Mucosa of rectum (tissue), 2 donors: ENCODE measurements at regions not wholly inside any gene's neighbourhood (a gene's known extent, or its start where the extent isn't known, plus 50 kb on each side); places are given as distances from the start of the nearest gene placed in this dataset.

ENCODE experiments used
- H3K27ac ChIP-seq, 2 donors: one replicate each; pipeline ENCODE4 v1.7.0; 2013; ENCODE audit warnings: inconsistent platforms in 2 of 2, low read depth in 2 of 2, low read length in 2 of 2
- H3K27me3 ChIP-seq, 2 donors: one replicate each; pipeline ENCODE4 v1.7.0; 2013; ENCODE audit warnings: low read length in 2 of 2; ENCODE audit not compliant: control insufficient read depth in 2 of 2, insufficient read depth in 2 of 2
- H3K36me3 ChIP-seq, 2 donors: one replicate each; pipeline ENCODE4 v1.7.0; 2013; ENCODE audit warnings: low read length in 2 of 2; ENCODE audit not compliant: control insufficient read depth in 2 of 2, insufficient read depth in 2 of 2
- H3K4me1 ChIP-seq, 2 donors: one replicate each; pipeline ENCODE4 v1.7.0; 2013; ENCODE audit warnings: low read length in 2 of 2, mild to moderate bottlenecking in 1 of 2; ENCODE audit not compliant: control insufficient read depth in 2 of 2, insufficient read depth in 2 of 2
- H3K4me3 ChIP-seq, 2 donors: one replicate each; pipeline ENCODE4 v1.7.0; 2013; ENCODE audit warnings: low read length in 2 of 2
- H3K9ac ChIP-seq, 2 donors: one replicate each; pipeline ENCODE4 v1.7.0; 2013; ENCODE audit warnings: low read length in 2 of 2, low read depth in 1 of 2, mild to moderate bottlenecking in 1 of 2
- H3K9me3 ChIP-seq, 2 donors: one replicate each; pipeline ENCODE4 v1.7.0; 2013; ENCODE audit warnings: low read length in 2 of 2; ENCODE audit not compliant: control insufficient read depth in 2 of 2
- donor health status: healthy.
- donor health status: Normal muscosa, but diverticular disease.

GRCh38 chr22:22706253-22706915 is 62.0 kb downstream of the GGTLC2 start:
- Histone ChIP-seq H3K36me3 (no peaks in the 10 kb centered on the region), H3K27ac (no peak overlapping the region)

GRCh38 chr22:22709719-22710445 is 65.5 kb downstream of the GGTLC2 start:
- no peaks in the 10 kb centered on the region for H3K36me3 ChIP-seq
- H3K27me3 ChIP-seq = no peaks in the 10 kb centered on the region
- no peak overlapping the region for H3K4me3 ChIP-seq
- H3K9ac ChIP-seq = no peak overlapping the region
- H3K4me1 ChIP-seq = peaks cover 0 to 4% of the 10 kb centered on the region in 2 donors
- H3K27ac ChIP-seq = no peak overlapping the region
- no peaks in the 10 kb centered on the region for H3K9me3 ChIP-seq

More at GRCh38 chr22:22706253-22706915, 62.0 kb downstream of the GGTLC2 start:
- Histone ChIP-seq H3K27me3 (no peaks in the 10 kb centered on the region), H3K4me1 (peaks cover 0 to 8% of the 10 kb centered on the region in 2 donors), H3K9me3 (no peaks in the 10 kb centered on the region), H3K9ac (no peak overlapping the region), H3K4me3 (no peak overlapping the region)

DNA sequence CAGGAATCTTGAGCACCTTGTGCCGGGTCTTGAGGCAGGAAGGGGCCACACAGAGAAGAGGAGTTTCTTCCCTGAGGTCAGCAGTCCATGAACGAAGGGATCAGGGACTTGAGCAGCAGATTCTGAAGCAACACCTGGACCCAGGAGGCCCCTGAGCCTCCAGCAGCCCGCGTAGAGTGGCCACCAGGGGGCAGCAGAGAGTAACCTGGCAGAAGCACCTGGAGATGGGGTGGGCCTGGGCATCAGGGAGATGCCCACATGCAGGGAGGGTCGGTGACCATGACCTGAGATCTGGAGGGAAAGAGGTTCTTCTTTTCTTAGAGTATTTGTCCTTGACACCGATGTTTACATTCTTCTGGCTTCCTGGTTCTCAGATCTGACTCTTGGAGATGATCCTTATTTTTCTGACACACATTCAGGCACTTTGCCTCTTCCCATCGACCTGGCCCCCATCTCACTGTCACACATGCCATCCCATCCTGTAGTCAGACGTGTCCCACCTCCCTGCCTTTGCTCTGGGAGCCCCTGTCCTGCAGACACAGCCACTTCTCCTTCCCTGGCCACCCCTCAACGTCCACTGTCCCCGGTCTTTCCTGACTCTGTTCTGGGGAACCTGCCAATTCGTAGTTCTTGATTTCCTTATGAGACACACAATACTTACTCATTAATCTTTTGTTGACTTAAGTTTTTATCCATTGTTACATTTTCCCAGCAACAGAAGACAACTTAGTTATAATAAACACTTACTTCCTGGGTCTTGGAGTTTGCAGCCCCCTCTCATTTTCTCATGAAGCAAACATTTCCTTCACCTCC is 66.5 kb downstream of the GGTLC2 start:
- Histone ChIP-seq H3K36me3 (no peaks in the 10 kb centered on the region), H3K27me3 (no peaks in the 10 kb centered on the region), H3K4me1 (peaks cover 0 to 4% of the 10 kb centered on the region in 2 donors), H3K9ac (no peak overlapping the region), H3K4me3 (no peak overlapping the region), H3K27ac (no peak overlapping the region), H3K9me3 (no peaks in the 10 kb centered on the region)

DNA sequence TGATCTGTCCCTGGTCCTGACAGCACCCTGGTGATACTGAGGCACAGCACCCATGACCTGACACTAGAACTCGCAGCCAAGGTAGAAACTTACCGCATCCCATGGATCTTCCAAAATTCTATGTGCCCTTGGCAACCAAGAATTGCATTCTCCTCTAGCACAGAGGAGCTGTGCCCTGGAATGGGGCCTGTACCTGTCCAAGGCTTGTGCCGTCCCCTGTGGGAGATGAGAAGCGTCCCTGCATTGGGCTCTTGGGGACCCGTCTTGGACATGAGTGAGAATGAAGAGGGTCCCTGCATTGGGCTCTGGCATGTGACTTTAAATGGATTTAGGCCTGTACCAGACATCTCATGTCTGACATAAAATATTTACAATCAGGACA is 67.1 kb downstream of the GGTLC2 start:
- H3K27me3 ChIP-seq = no peaks in the 10 kb centered on the region
- H3K4me1 ChIP-seq = peaks cover 0 to 4% of the 10 kb centered on the region in 2 donors
- no peaks in the 10 kb centered on the region for H3K36me3 ChIP-seq
- H3K9ac ChIP-seq = no peak overlapping the region
- H3K9me3 ChIP-seq = no peaks in the 10 kb centered on the region
- no peak overlapping the region for H3K27ac ChIP-seq
- H3K4me3 ChIP-seq = no peak overlapping the region

DNA sequence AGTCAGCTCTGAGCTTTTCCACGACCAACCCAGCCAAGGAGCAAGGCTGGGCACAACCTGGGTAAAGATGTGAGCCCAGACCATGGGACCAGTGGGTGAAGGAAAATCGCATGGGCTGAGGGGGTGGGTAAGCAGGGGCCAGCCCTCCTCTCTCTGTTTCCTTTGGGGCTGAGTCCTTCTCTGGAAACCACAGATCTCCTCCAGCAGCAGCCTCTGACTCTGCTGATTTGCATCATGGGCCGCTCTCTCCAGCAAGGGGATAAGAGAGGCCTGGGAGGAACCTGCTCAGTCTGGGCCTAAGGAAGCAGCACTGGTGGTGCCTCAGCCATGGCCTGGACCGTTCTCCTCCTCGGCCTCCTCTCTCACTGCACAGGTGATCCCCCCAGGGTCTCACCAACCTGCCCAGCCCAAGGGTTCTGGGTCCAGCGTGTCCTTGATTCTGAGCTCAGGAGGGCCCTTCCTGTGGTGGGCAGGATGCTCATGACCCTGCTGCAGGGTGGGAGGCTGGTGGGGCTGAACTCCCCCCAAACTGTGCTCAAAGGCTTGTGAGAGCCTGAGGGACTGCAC is 67.8 kb downstream of the GGTLC2 start:
- Histone ChIP-seq H3K27ac (no peak overlapping the region), H3K4me3 (no peak overlapping the region), H3K4me1 (peaks cover 0 to 4% of the 10 kb centered on the region in 2 donors), H3K9me3 (no peaks in the 10 kb centered on the region), H3K36me3 (no peaks in the 10 kb centered on the region), H3K27me3 (no peaks in the 10 kb centered on the region), H3K9ac (no peak overlapping the region)

- Histone ChIP-seq H3K9me3 (no peaks in the 10 kb centered on the region), H3K36me3 (no peaks in the 10 kb centered on the region), H3K9ac (no peak overlapping the region), H3K4me1 (peaks cover 0 to 4% of the 10 kb centered on the region in 2 donors), H3K4me3 (no peak overlapping the region), H3K27ac (no peak overlapping the region), H3K27me3 (no peaks in the 10 kb centered on the region)
These were observed 68.4 kb downstream of the GGTLC2 start for GRCh38 chr22:22712666-22713365.

DNA sequence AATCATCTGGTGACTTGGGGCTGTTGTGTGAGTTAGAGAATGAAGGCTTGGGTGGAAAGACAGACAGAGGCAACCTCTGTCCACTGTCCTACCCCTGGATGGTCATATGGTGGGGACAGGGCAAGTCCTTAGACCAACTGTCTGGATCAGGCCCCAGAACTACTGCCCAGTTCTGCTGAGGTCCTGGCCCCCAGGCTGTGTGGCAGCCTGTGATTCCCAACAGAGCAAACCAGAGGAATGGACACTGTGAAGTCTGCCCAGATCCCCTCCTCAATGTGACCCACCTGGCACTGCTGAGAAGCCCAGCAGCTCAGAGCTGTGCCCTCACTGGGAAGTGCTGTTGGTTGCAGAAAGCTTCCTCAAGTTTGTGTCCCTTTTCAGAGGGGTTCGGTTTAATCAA is 69.0 kb downstream of the GGTLC2 start:
- Histone ChIP-seq H3K9ac (no peak overlapping the region), H3K36me3 (no peaks in the 10 kb centered on the region), H3K9me3 (no peaks in the 10 kb centered on the region), H3K4me3 (no peak overlapping the region), H3K27ac (no peak overlapping the region), H3K27me3 (no peaks in the 10 kb centered on the region), H3K4me1 (peaks cover 0 to 4% of the 10 kb centered on the region in 2 donors)

- Histone ChIP-seq H3K27ac (no peak overlapping the region), H3K27me3 (no peaks in the 10 kb centered on the region), H3K9ac (no peak overlapping the region), H3K36me3 (no peaks in the 10 kb centered on the region), H3K4me3 (no peak overlapping the region), H3K9me3 (no peaks in the 10 kb centered on the region), H3K4me1 (peaks cover 0 to 4% of the 10 kb centered on the region in 2 donors)
These were observed 70.4 kb downstream of the GGTLC2 start for GRCh38 chr22:22714600-22715335.

DNA sequence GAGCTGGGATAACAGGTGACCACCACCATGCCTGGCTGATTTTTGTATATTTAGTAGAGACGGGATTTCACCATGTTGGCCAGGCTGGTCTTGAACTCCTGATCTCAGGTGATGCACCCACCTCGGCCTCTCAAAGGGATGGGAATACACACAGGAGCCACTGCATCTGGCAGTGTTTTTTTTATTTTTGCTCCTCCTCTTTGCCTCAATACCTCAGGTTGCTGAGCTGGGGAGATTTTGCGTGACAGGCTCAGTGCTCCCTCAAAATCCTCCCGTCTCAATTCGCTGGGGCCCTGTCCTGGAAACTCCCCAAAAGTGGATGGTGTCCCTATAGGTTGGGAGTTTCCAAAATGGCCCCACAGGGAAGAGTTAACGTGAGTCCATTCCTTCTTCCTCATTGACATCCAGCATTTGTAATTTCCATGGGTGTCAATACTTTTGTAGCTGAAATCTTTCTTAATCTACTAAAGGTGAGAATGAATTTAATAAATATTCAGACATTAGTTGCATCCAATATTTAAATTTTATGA is 71.8 kb downstream of the GGTLC2 start:
- Histone ChIP-seq H3K4me1 (peaks cover 0 to 3% of the 10 kb centered on the region in 2 donors), H3K4me3 (no peak overlapping the region), H3K9me3 (no peaks in the 10 kb centered on the region)

More for the DNA sequence above, 71.8 kb downstream of the GGTLC2 start:
- Histone ChIP-seq H3K9ac (no peak overlapping the region), H3K27me3 (no peaks in the 10 kb centered on the region), H3K27ac (no peak overlapping the region), H3K36me3 (no peaks in the 10 kb centered on the region)
